Brain microvascular endothelial cell (primary cell): ENCODE measurements at regions not wholly inside any gene's neighbourhood (a gene's known extent, or its start where the extent isn't known, plus 50 kb on each side); places are given as distances from the start of the nearest gene placed in this dataset.

ENCODE experiments used
- DNase-seq: peaks from one replicate; pipeline ENCODE4 v3.0.0-alpha.2; 2020
- H3K27ac ChIP-seq: fragments of 250-450 bp; sonication (Bioruptor Pico); 2 replicates; pipeline ENCODE4 v1.5.1; 2020; ENCODE audit warnings: mild to moderate bottlenecking, moderate library complexity
- H3K27me3 ChIP-seq: fragments of 250-450 bp; sonication (Bioruptor Pico); replicated peaks from 2 replicates; pipeline ENCODE4 v1.5.1; 2020; ENCODE audit warnings: mild to moderate bottlenecking
- H3K36me3 ChIP-seq: fragments of 250-450 bp; sonication (Bioruptor Pico); replicated peaks from 2 replicates; pipeline ENCODE4 v1.5.1; 2020; ENCODE audit warnings: mild to moderate bottlenecking
- H3K4me3 ChIP-seq: 2 replicates; pipeline ENCODE4 v1.5.1; 2011; ENCODE audit warnings: low read depth, mild to moderate bottlenecking, control low read depth, low read length, moderate library complexity
- CTCF ChIP-seq: IDR thresholded peaks from 2 replicates; pipeline ENCODE4 v1.5.1; 2011; ENCODE audit warnings: low read depth, mild to moderate bottlenecking, moderate library complexity, low read length, control low read depth, inconsistent platforms; ENCODE audit errors: missing control alignments
- in situ Hi-C: cut with HindIII; loops from 2 replicates; pipeline ENCODE4 v1.10.0; 2017; ENCODE audit warnings: low sequenced_read_pairs, low pct_ligation_motif_present

GRCh38 chr12:91690531-91690930 is 455.1 kb downstream of the BTG1 start:
- no peak overlapping the region for H3K27ac ChIP-seq
- no peaks in the 10 kb centered on the region for H3K36me3 ChIP-seq

GRCh38 chr12:91687052-91688017 is 458.3 kb downstream of the BTG1 start:
- no peak for TF ChIP-seq CTCF
- Histone ChIP-seq H3K4me3 (no peak overlapping the region), H3K36me3 (no peaks in the 10 kb centered on the region), H3K27me3 (no peaks in the 10 kb centered on the region), H3K27ac (no peak overlapping the region)
- DNase-seq, result peak; percentile 39
- in situ Hi-C loops, result no loop called here

More at GRCh38 chr12:91690531-91690930, 455.1 kb downstream of the BTG1 start:
- in situ Hi-C loops, result no loop called here
- TF ChIP-seq CTCF, result no peak
- Histone ChIP-seq H3K4me3 (no peak overlapping the region), H3K27me3 (no peaks in the 10 kb centered on the region)
- no peak for DNase-seq

GRCh38 chr12:91685917-91686316 is 459.7 kb downstream of the BTG1 start:
- Histone ChIP-seq H3K27me3 (no peaks in the 10 kb centered on the region), H3K4me3 (no peak overlapping the region), H3K36me3 (no peaks in the 10 kb centered on the region), H3K27ac (peak overlapping the region; percentile 26)
- DNase-seq, result peak; percentile 82
- TF ChIP-seq CTCF, result no peak
- in situ Hi-C loops, result no loop called here

GRCh38 chr12:91681751-91682150 is 463.9 kb downstream of the BTG1 start:
- Histone ChIP-seq H3K4me3 (no peak overlapping the region), H3K27me3 (no peaks in the 10 kb centered on the region), H3K27ac (no peak overlapping the region), H3K36me3 (no peaks in the 10 kb centered on the region)
- in situ Hi-C loops, result no loop called here
- TF ChIP-seq CTCF, result no peak
- no peak for DNase-seq

GRCh38 chr12:91680864-91681263 is 464.8 kb downstream of the BTG1 start:
- H3K27me3 ChIP-seq, result no peaks in the 10 kb centered on the region
- no peaks in the 10 kb centered on the region for H3K36me3 ChIP-seq
- no peak for TF ChIP-seq CTCF
- H3K4me3 ChIP-seq, result no peak overlapping the region
- in situ Hi-C loops, result no loop called here
- no peak for DNase-seq
- H3K27ac ChIP-seq, result no peak overlapping the region
